Caco-2 (cell line): ENCODE measurements at regions not wholly inside any gene's neighbourhood (a gene's known extent, or its start where the extent isn't known, plus 50 kb on each side); places are given as distances from the start of the nearest gene placed in this dataset.

Source experiments
- BruUV-seq: library from RNA; stranded (reverse); fragments of 400-500 nt; replicated peaks from 2 replicates; lab custom pipeline; 2021; lab: Mats Ljungman, UMichigan
- CTCF ChIA-PET: fragments of 300-600 bp; sonication (Branson Sonifier 250); formaldehyde crosslinking; loops from one replicate; lab custom pipeline; 2022; ENCODE audit warnings: antibody characterized with exemption; lab: Charles Lee
- POLR2A ChIA-PET: fragments of 300-600 bp; sonication (Branson Sonifier 250); formaldehyde crosslinking; loops from one replicate; lab custom pipeline; 2022; ENCODE audit warnings: antibody characterized with exemption; lab: Charles Lee
- DNase-seq, 2 experiments: peaks; one replicate each; pipeline versions ENCODE4 v3.0.0 to v3.0.0-alpha.2; 2020 to 2022
- H3K27me3 ChIP-seq: replicated peaks from 2 replicates; pipeline ENCODE4 v1.6.0; 2011; ENCODE audit warnings: low read length; ENCODE audit not compliant: control insufficient read depth, insufficient read depth
- H3K36me3 ChIP-seq: 2 replicates; pipeline ENCODE4 v1.5.1; 2011; ENCODE audit warnings: low read length; ENCODE audit not compliant: control insufficient read depth, insufficient read depth
- H3K4me1 ChIP-seq: fragments of 250-450 bp; sonication (Bioruptor Pico); 2 replicates; pipeline ENCODE4 v1.5.1; 2020; ENCODE audit warnings: mild to moderate bottlenecking
- H3K4me3 ChIP-seq: 2 replicates; pipeline ENCODE4 v1.5.1; 2011; ENCODE audit warnings: low read depth, mild to moderate bottlenecking, control low read depth, low read length
- H3K9me3 ChIP-seq: fragments of 250-450 bp; sonication (Bioruptor Pico); 2 replicates; pipeline ENCODE4 v1.5.1; 2020; ENCODE audit warnings: mild to moderate bottlenecking, moderate library complexity
- H3K27ac Mint-ChIP-seq: one replicate; pipeline ENCODE4 v1.8.0; 2022; ENCODE audit warnings: mixed read lengths; ENCODE audit not compliant: unreplicated experiment
- H3K27me3 Mint-ChIP-seq: one replicate; pipeline ENCODE4 v1.8.0; 2022; ENCODE audit warnings: mixed read lengths; ENCODE audit not compliant: insufficient read depth, unreplicated experiment
- H3K36me3 Mint-ChIP-seq: one replicate; pipeline ENCODE4 v1.8.0; 2022; ENCODE audit warnings: mild to moderate bottlenecking, mixed read lengths; ENCODE audit not compliant: insufficient read depth, unreplicated experiment
- H3K4me1 Mint-ChIP-seq: one replicate; pipeline ENCODE4 v1.8.0; 2022; ENCODE audit warnings: low read depth, mixed read lengths; ENCODE audit not compliant: unreplicated experiment
- H3K4me3 Mint-ChIP-seq: one replicate; pipeline ENCODE4 v1.8.0; 2022; ENCODE audit warnings: mild to moderate bottlenecking, moderate library complexity, mixed read lengths; ENCODE audit not compliant: unreplicated experiment
- H3K9me3 Mint-ChIP-seq: one replicate; pipeline ENCODE4 v1.8.0; 2022; ENCODE audit warnings: mixed read lengths; ENCODE audit not compliant: unreplicated experiment
- intact Hi-C: fragments of 100-400 bp; cut with micrococcal nuclease; formaldehyde crosslinking; loops from one replicate; pipeline ENCODE4 v1.10.0; 2022; ENCODE audit not compliant: unreplicated experiment
- TF ChIP-seq, protein P1 (sequence below), 2 experiments: fragments of 200-600 bp in 1 of 2; IDR thresholded peaks; 1 replicate in 1 of 2; 2 replicates in 1 of 2; pipeline versions ENCODE4 v1.5.1 to v1.8.0; 2011 to 2022; ENCODE audit warnings: antibody characterized with exemption in 1 of 2, control low read depth in 1 of 2, inconsistent platforms in 1 of 2, low read depth in 1 of 2, low read length in 1 of 2, mild to moderate bottlenecking in 1 of 2, moderate library complexity in 1 of 2; ENCODE audit not compliant: insufficient read depth in 1 of 2, severe bottlenecking in 1 of 2, unreplicated experiment in 1 of 2

DNA sequence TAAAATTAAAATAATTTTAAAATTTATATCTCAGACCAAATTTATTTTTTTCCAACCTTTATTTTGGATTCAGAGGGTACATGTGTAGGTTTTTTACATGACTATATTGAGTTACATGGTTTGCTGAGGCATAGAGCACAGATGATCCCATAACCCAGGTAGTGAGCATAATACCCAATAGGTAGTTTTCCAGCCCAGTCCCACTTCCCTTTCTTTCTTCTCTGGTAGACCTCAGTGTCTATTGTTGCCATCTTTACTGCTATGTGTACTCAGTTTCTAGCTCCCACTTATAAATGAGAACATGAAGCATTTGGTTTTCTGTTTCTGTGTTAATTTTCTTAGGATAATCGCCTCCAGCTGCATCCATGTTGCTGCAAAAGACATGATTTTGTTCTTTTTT lies 338.1 kb downstream of the EFHB start:
- Mint-ChIP-seq H3K27ac (no peak overlapping the region), H3K9me3 (no peaks in the 10 kb centered on the region), H3K4me3 (no peak overlapping the region), H3K36me3 (no peaks in the 10 kb centered on the region), H3K27me3 (no peaks in the 10 kb centered on the region), H3K4me1 (no peaks in the 10 kb centered on the region)
- DNase-seq = no peak
- ChIA-PET CTCF (no interaction called here), POLR2A (no interaction called here)
- Histone ChIP-seq H3K36me3 (no peaks in the 10 kb centered on the region), H3K27me3 (no peaks in the 10 kb centered on the region), H3K4me1 (no peaks in the 10 kb centered on the region), H3K9me3 (no peaks in the 10 kb centered on the region), H3K4me3 (no peak overlapping the region)
- TF ChIP-seq, protein P1, sequence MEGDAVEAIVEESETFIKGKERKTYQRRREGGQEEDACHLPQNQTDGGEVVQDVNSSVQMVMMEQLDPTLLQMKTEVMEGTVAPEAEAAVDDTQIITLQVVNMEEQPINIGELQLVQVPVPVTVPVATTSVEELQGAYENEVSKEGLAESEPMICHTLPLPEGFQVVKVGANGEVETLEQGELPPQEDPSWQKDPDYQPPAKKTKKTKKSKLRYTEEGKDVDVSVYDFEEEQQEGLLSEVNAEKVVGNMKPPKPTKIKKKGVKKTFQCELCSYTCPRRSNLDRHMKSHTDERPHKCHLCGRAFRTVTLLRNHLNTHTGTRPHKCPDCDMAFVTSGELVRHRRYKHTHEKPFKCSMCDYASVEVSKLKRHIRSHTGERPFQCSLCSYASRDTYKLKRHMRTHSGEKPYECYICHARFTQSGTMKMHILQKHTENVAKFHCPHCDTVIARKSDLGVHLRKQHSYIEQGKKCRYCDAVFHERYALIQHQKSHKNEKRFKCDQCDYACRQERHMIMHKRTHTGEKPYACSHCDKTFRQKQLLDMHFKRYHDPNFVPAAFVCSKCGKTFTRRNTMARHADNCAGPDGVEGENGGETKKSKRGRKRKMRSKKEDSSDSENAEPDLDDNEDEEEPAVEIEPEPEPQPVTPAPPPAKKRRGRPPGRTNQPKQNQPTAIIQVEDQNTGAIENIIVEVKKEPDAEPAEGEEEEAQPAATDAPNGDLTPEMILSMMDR (IDR thresholded peaks at IDR 0.05; ENCODE audit: insufficient read depth in 1 of 2, low read depth in 1 of 2, low read length in 1 of 2, severe bottlenecking in 1 of 2, unreplicated experiment in 1 of 2) = no peak
- intact Hi-C loops = no loop called here
- BruUV-seq = no TSS peak
